HepG2 (cell line): ENCODE measurements at regions not wholly inside any gene's neighbourhood (a gene's known extent, or its start where the extent isn't known, plus 50 kb on each side); places are given as distances from the start of the nearest gene placed in this dataset.

ENCODE experiments used
- ATAC-seq: fragments of 200-7000 bp; cut with Tn5 transposase; 3 replicates; pipeline ENCODE4 v1.9.1; 2020; ENCODE audit warnings: mild to moderate bottlenecking, moderate library complexity
- BruUV-seq: library from RNA; stranded (reverse); fragments of 400-500 nt; replicated peaks from 2 replicates; lab custom pipeline; 2021; lab: Mats Ljungman, UMichigan
- CTCF ChIA-PET: fragments of 300-600 bp; formaldehyde crosslinking; extraction: SDS; loops from one replicate; lab custom pipeline; 2021; ENCODE audit warnings: low total read pairs, inconsistent platforms, low intra/inter-chr PET ratio; lab: Yijun Ruan, JAX
- POLR2A ChIA-PET: fragments of 350-600 bp; sonication (Branson Sonifier 250); formaldehyde crosslinking; loops from one replicate; lab custom pipeline; 2020; ENCODE audit warnings: antibody characterized with exemption, inconsistent platforms; lab: Yijun Ruan, JAX
- DNase-seq: peaks from one replicate; pipeline ENCODE4 v3.0.0-alpha.2; 2015; ENCODE audit warnings: low spot score
- FAIRE-seq: peaks from 3 replicates; lab custom pipeline; 2011; peaks lifted over from hg19 to GRCh38; lab: Jason Lieb, UNC
- H2AFZ ChIP-seq: one replicate; pipeline ENCODE4 v1.6.1; 2011; ENCODE audit warnings: low read length, inconsistent platforms
- H3K27ac ChIP-seq: fragments of 300-600 bp; 3 replicates; pipeline ENCODE4 v1.8.0; 2011; ENCODE audit warnings: mixed run types, mild to moderate bottlenecking, mixed read lengths, low read length, inconsistent platforms; ENCODE audit not compliant: insufficient read depth; ENCODE audit errors: extremely low read length
- H3K27me3 ChIP-seq, 2 experiments: fragments of 200-600 bp in 1 of 2; 2 replicates in 1 of 2; 3 replicates in 1 of 2; pipeline versions ENCODE4 v1.6.0 to v1.8.0; 2011; ENCODE audit warnings: low read length in 2 of 2, mild to moderate bottlenecking in 2 of 2, moderate library complexity in 2 of 2, inconsistent platforms in 1 of 2; ENCODE audit not compliant: insufficient read depth in 2 of 2, control insufficient read depth in 1 of 2
- H3K36me3 ChIP-seq, 2 experiments: fragments of 200-600 bp in 1 of 2; replicated peaks in 1 of 2; 2 replicates in 1 of 2; 3 replicates in 1 of 2; pipeline versions ENCODE4 v1.5.1 to v1.8.0; 2011; ENCODE audit warnings: low read length in 2 of 2, inconsistent platforms in 1 of 2; ENCODE audit not compliant: insufficient read depth in 2 of 2, control insufficient read depth in 1 of 2
- H3K4me1 ChIP-seq: 2 replicates; pipeline ENCODE4 v1.5.1; 2012; ENCODE audit warnings: low read length, inconsistent platforms; ENCODE audit not compliant: insufficient read depth
- H3K4me2 ChIP-seq: 2 replicates; pipeline ENCODE4 v1.6.0; 2011; ENCODE audit warnings: low read depth, low read length, inconsistent platforms
- H3K4me3 ChIP-seq, 3 experiments: fragments of 200-600 bp in 1 of 3; sonication (generic), shearing (Covaris generic) in 1 of 3; replicated peaks in 1 of 3; 2 replicates each; pipeline ENCODE4 v1.5.1; 2011 to 2016; ENCODE audit warnings: low read length in 3 of 3, inconsistent platforms in 2 of 3, low read depth in 2 of 3, mild to moderate bottlenecking in 2 of 3, control low read depth in 1 of 3, mixed read lengths in 1 of 3; ENCODE audit not compliant: insufficient read depth in 1 of 3
- H3K79me2 ChIP-seq: one replicate; pipeline ENCODE4 v1.6.1; 2011; ENCODE audit warnings: low read length, inconsistent platforms; ENCODE audit not compliant: insufficient read depth
- H3K9ac ChIP-seq: 2 replicates; pipeline ENCODE4 v1.6.0; 2011; ENCODE audit warnings: mild to moderate bottlenecking, low read depth, low read length, inconsistent platforms; ENCODE audit not compliant: insufficient read depth
- H3K9me3 ChIP-seq: 2 replicates; pipeline ENCODE4 v1.5.1; 2012; ENCODE audit warnings: mild to moderate bottlenecking, low read length
- H4K20me1 ChIP-seq: 2 replicates; pipeline ENCODE4 v1.6.0; 2011; ENCODE audit warnings: inconsistent platforms, mild to moderate bottlenecking, low read length, moderate library complexity; ENCODE audit not compliant: insufficient read depth
- CREM ChIP-seq, 2 experiments: sonication (generic) in 1 of 2; formaldehyde crosslinking in 1 of 2; IDR thresholded peaks; 2 replicates each; pipeline versions ENCODE4 v1.4.0 to v1.6.1; 2016 to 2020; ENCODE audit warnings: antibody characterized with exemption in 1 of 2, mild to moderate bottlenecking in 1 of 2, missing genetic modification reagents in 1 of 2
- DR1 ChIP-seq: sonication (generic); formaldehyde crosslinking; IDR thresholded peaks from 2 replicates; pipeline ENCODE4 v1.8.0; 2021; ENCODE audit warnings: mild to moderate bottlenecking, missing genetic modification reagents, inconsistent platforms
- HMG20A ChIP-seq: IDR thresholded peaks from 2 replicates; pipeline ENCODE4 v1.6.1; 2016; ENCODE audit warnings: borderline replicate concordance
- NFATC3 ChIP-seq: sonication (generic); formaldehyde crosslinking; IDR thresholded peaks from 2 replicates; pipeline ENCODE4 v1.5.1; 2020; ENCODE audit warnings: mild to moderate bottlenecking, missing genetic modification reagents
- NFYC ChIP-seq: IDR thresholded peaks from 2 replicates; pipeline ENCODE4 v1.6.1; 2016; ENCODE audit warnings: missing genetic modification reagents, missing compliant biosample characterization
- NR2F6 ChIP-seq, 2 experiments: IDR thresholded peaks; 2 replicates each; pipeline ENCODE4 v1.6.1; 2016; ENCODE audit warnings: antibody characterized with exemption in 1 of 2, mild to moderate bottlenecking in 1 of 2
- REXO4 ChIP-seq: sonication (generic); formaldehyde crosslinking; IDR thresholded peaks from 2 replicates; pipeline ENCODE4 v1.8.0; 2022; ENCODE audit warnings: missing genetic modification reagents, mild to moderate bottlenecking, borderline replicate concordance
- RFX1 ChIP-seq: fragments of 450-650 bp; IDR thresholded peaks from 2 replicates; pipeline ENCODE4 v1.6.1; 2017
- SMARCC2 ChIP-seq: fragments of 450-650 bp; IDR thresholded peaks from 2 replicates; pipeline ENCODE4 v1.6.1; 2017; ENCODE audit warnings: antibody characterized with exemption, mild to moderate bottlenecking
- SOX6 ChIP-seq, 2 experiments: fragments of 450-650 bp in 1 of 2; sonication (generic) in 1 of 2; formaldehyde crosslinking in 1 of 2; IDR thresholded peaks; 2 replicates each; pipeline versions ENCODE4 v1.4.0 to v1.6.1; 2017 to 2020; ENCODE audit warnings: antibody characterized with exemption in 1 of 2, mild to moderate bottlenecking in 1 of 2, missing genetic modification reagents in 1 of 2
- TGIF2 ChIP-seq: IDR thresholded peaks from 2 replicates; pipeline ENCODE4 v1.6.1; 2016; ENCODE audit warnings: control low read depth, missing compliant biosample characterization
- ZNF263 ChIP-seq: sonication (generic); formaldehyde crosslinking; IDR thresholded peaks from 2 replicates; pipeline ENCODE4 v1.4.0; 2020; ENCODE audit warnings: missing genetic modification reagents
- WGBS: methylation state at CpG from one replicate; pipeline ENCODE4 v1.1.6; 2017; ENCODE audit warnings: low lambda C conversion rate; 5-methylcytosine and 5-hydroxymethylcytosine counted together
- in situ Hi-C: cut with HindIII; loops from 2 replicates; pipeline ENCODE4 v1.10.0; 2017; ENCODE audit warnings: low pct_unique_long_range_greater_than_20kb; ENCODE audit not compliant: extremely low pct_ligation_motif_present
- intact Hi-C: fragments of 100-400 bp; cut with micrococcal nuclease; formaldehyde crosslinking; loops from one replicate; pipeline ENCODE4 v1.10.0; 2022; ENCODE audit not compliant: unreplicated experiment
- TF ChIP-seq, protein P1 (sequence below): sonication (generic); formaldehyde crosslinking; IDR thresholded peaks from 2 replicates; pipeline ENCODE4 v1.4.0; 2020; ENCODE audit warnings: low read depth, mild to moderate bottlenecking, missing genetic modification reagents
- TF ChIP-seq, protein P2 (sequence below): sonication (generic); formaldehyde crosslinking; IDR thresholded peaks from 2 replicates; pipeline ENCODE4 v1.4.0; 2020; ENCODE audit warnings: missing genetic modification reagents
- TF ChIP-seq, protein P3 (sequence below): sonication (generic); formaldehyde crosslinking; IDR thresholded peaks from 2 replicates; pipeline ENCODE4 v1.4.0; 2020; ENCODE audit warnings: missing genetic modification reagents, borderline replicate concordance
- TF ChIP-seq, protein P4 (sequence below): sonication (generic); formaldehyde crosslinking; IDR thresholded peaks from 2 replicates; pipeline ENCODE4 v1.5.0; 2020; ENCODE audit warnings: missing genetic modification reagents, mild to moderate bottlenecking, borderline replicate concordance

DNA sequence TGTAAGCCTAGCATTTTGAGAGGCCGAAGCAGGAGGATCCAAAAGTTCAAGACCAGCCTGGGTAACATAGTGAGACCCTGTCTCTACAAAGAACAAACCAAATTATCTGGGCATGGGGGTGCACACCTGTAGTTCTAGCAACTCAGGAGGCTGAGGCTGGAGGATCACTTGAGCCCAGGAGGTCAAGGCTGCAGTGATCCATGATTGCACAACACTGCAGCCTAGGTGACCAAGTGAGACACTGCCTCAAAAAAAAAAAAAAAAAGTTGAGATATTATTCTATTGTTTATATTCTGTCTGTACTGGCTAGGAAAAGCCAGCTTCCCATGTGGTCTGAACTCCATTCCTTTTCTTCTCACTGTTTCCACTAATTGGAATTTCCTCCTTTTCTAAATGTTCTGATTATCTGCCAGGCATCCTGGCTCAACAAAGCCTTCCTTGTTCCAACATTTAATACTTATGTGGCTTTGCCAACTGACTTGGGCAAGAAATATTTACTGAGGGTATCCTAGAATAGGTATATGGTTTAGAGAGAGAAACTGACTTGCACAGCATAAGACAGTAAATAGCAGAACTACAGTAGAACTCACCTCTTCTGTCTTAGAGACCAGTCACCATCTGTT, 175.2 kb upstream of the ADAMTS3 start (continued):
- TF ChIP-seq HMG20A (no peak), RFX1 (no peak)
- TF ChIP-seq, all 625 proteins: peak for 0

DNA sequence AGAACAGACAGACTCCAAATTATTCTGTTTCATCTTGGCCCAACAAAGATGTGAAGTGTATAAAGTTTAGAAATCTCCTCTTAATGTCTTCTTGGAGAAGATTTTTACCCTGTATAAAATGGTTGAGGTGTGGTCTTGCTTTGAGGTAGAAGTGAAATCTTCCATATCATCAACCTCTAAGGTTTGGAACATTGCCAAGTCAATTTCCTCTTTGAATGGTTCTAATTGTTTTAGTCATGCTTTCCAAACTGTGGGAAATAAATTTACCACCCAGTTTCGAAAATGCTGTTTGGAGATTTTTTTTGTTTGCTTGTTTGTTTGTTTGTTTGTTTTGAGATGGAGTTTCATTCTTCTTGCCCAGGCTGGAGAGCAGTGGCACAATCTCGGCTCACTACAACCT, 174.1 kb upstream of the ADAMTS3 start:
- Histone ChIP-seq H3K4me3 (no peak overlapping the region), H3K27me3 (no peaks in the 10 kb centered on the region), H3K27ac (no peak overlapping the region), H3K4me1 (no peaks in the 10 kb centered on the region), H3K9ac (no peak overlapping the region), H3K79me2 (no peaks in the 10 kb centered on the region), H3K9me3 (no peaks in the 10 kb centered on the region), H3K4me2 (no peak overlapping the region), H4K20me1 (no peaks in the 10 kb centered on the region), H3K36me3 (no peaks in the 10 kb centered on the region), H2AFZ (no peak overlapping the region)
- POLR2A ChIA-PET: no interaction called here
- CTCF ChIA-PET: no interaction called here
- 7% methylated on average over 2 of the region's 2 CpGs for WGBS
- BruUV-seq: no TSS peak
- TF ChIP-seq, protein P1, sequence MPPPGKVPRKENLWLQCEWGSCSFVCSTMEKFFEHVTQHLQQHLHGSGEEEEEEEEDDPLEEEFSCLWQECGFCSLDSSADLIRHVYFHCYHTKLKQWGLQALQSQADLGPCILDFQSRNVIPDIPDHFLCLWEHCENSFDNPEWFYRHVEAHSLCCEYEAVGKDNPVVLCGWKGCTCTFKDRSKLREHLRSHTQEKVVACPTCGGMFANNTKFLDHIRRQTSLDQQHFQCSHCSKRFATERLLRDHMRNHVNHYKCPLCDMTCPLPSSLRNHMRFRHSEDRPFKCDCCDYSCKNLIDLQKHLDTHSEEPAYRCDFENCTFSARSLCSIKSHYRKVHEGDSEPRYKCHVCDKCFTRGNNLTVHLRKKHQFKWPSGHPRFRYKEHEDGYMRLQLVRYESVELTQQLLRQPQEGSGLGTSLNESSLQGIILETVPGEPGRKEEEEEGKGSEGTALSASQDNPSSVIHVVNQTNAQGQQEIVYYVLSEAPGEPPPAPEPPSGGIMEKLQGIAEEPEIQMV (CRISPR knock-in tag): no peak
- TF ChIP-seq CREM (IDR thresholded peaks at IDR 0.05): no peak
- no peak for TF ChIP-seq CREM (CRISPR knock-in tag; IDR thresholded peaks at IDR 0.05)
- TF ChIP-seq, protein P2, sequence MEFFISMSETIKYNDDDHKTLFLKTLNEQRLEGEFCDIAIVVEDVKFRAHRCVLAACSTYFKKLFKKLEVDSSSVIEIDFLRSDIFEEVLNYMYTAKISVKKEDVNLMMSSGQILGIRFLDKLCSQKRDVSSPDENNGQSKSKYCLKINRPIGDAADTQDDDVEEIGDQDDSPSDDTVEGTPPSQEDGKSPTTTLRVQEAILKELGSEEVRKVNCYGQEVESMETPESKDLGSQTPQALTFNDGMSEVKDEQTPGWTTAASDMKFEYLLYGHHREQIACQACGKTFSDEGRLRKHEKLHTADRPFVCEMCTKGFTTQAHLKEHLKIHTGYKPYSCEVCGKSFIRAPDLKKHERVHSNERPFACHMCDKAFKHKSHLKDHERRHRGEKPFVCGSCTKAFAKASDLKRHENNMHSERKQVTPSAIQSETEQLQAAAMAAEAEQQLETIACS: no peak
- TF ChIP-seq SOX6 (IDR thresholded peaks at IDR 0.05): no peak
- TF ChIP-seq SOX6 (CRISPR knock-in tag; IDR thresholded peaks at IDR 0.05): no peak
- TF ChIP-seq, protein P3, sequence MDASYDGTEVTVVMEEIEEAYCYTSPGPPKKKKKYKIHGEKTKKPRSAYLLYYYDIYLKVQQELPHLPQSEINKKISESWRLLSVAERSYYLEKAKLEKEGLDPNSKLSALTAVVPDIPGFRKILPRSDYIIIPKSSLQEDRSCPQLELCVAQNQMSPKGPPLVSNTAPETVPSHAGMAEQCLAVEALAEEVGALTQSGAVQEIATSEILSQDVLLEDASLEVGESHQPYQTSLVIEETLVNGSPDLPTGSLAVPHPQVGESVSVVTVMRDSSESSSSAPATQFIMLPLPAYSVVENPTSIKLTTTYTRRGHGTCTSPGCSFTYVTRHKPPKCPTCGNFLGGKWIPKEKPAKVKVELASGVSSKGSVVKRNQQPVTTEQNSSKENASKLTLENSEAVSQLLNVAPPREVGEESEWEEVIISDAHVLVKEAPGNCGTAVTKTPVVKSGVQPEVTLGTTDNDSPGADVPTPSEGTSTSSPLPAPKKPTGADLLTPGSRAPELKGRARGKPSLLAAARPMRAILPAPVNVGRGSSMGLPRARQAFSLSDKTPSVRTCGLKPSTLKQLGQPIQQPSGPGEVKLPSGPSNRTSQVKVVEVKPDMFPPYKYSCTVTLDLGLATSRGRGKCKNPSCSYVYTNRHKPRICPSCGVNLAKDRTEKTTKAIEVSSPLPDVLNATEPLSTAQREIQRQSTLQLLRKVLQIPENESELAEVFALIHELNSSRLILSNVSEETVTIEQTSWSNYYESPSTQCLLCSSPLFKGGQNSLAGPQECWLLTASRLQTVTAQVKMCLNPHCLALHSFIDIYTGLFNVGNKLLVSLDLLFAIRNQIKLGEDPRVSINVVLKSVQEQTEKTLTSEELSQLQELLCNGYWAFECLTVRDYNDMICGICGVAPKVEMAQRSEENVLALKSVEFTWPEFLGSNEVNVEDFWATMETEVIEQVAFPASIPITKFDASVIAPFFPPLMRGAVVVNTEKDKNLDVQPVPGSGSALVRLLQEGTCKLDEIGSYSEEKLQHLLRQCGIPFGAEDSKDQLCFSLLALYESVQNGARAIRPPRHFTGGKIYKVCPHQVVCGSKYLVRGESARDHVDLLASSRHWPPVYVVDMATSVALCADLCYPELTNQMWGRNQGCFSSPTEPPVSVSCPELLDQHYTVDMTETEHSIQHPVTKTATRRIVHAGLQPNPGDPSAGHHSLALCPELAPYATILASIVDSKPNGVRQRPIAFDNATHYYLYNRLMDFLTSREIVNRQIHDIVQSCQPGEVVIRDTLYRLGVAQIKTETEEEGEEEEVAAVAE (CRISPR knock-in tag): no peak
- no peak for TF ChIP-seq TGIF2 (CRISPR knock-in tag)
- no peak for TF ChIP-seq SMARCC2
- TF ChIP-seq, protein P4, sequence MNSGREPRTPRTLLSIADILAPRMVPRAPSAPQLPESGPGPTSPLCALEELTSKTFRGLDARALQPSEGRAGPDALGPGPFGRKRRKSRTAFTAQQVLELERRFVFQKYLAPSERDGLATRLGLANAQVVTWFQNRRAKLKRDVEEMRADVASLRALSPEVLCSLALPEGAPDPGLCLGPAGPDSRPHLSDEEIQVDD: no peak
- TF ChIP-seq NFYC: no peak
- TF ChIP-seq NFATC3 (CRISPR knock-in tag): no peak
- no peak for TF ChIP-seq DR1 (CRISPR knock-in tag)
- TF ChIP-seq REXO4 (CRISPR knock-in tag): no peak
- TF ChIP-seq NR2F6 (IDR thresholded peaks at IDR 0.05): no peak
- TF ChIP-seq NR2F6 (CRISPR knock-in tag; IDR thresholded peaks at IDR 0.05): no peak
- no peak for TF ChIP-seq ZNF263 (CRISPR knock-in tag)
- DNase-seq (no peak), ATAC-seq (no peak), FAIRE-seq (no peak)
- intact Hi-C loops: no loop called here
- in situ Hi-C loops: no loop called here
